Epidermal melanocyte (primary cell): ENCODE measurements at regions not wholly inside any gene's neighbourhood (a gene's known extent, or its start where the extent isn't known, plus 50 kb on each side); places are given as distances from the start of the nearest gene placed in this dataset.

ENCODE experiments used
- DNase-seq: peaks from one replicate; pipeline ENCODE4 v3.0.0; 2011; ENCODE audit warnings: low spot score; ENCODE audit not compliant: insufficient read length

- DNase-seq, result no peak
Measured at GRCh38 chr5:29307478-29307877, 1886.0 kb upstream of the CDH6 start.

- DNase-seq, result no peak
Measured at GRCh38 chr5:29304545-29304944, 1888.9 kb upstream of the CDH6 start.

- no peak for DNase-seq
Measured at GRCh38 chr5:29296548-29296947, 1896.9 kb upstream of the CDH6 start.

GRCh38 chr5:29277642-29278041, 1915.8 kb upstream of the CDH6 start:
- no peak for DNase-seq

GRCh38 chr5:29276371-29276770, 1917.1 kb upstream of the CDH6 start:
- DNase-seq, result no peak

- no peak for DNase-seq
Measured at GRCh38 chr5:29263915-29264351, 1929.6 kb upstream of the CDH6 start.

- no peak for DNase-seq
Measured at GRCh38 chr5:29262339-29263123, 1931.0 kb upstream of the CDH6 start.

- no peak for DNase-seq
Measured at GRCh38 chr5:29261213-29261612, 1932.3 kb upstream of the CDH6 start.

GRCh38 chr5:29252390-29252789, 1941.1 kb upstream of the CDH6 start:
- no peak for DNase-seq

GRCh38 chr5:29247346-29248028, 1946.0 kb upstream of the CDH6 start:
- DNase-seq, result no peak

GRCh38 chr5:29240379-29240778, 1953.1 kb upstream of the CDH6 start:
- DNase-seq, result no peak

GRCh38 chr5:29239606-29240005, 1953.9 kb upstream of the CDH6 start:
- no peak for DNase-seq

- no peak for DNase-seq
Measured at GRCh38 chr5:29238115-29238514, 1955.4 kb upstream of the CDH6 start.

- no peak for DNase-seq
Measured at GRCh38 chr5:29231154-29231553, 1962.3 kb upstream of the CDH6 start.

- DNase-seq, result no peak
Measured at GRCh38 chr5:29230591-29230990, 1962.9 kb upstream of the CDH6 start.

GRCh38 chr5:29229461-29229860, 1964.0 kb upstream of the CDH6 start:
- DNase-seq, result no peak

- DNase-seq, result no peak
Measured at GRCh38 chr5:29218138-29218537, 1975.3 kb upstream of the CDH6 start.

GRCh38 chr5:29214839-29215238, 1978.6 kb upstream of the CDH6 start:
- DNase-seq, result no peak

- DNase-seq, result no peak
Measured at GRCh38 chr5:29213475-29213874, 1980.0 kb upstream of the CDH6 start.

GRCh38 chr5:29208024-29208423, 1985.5 kb upstream of the CDH6 start:
- no peak for DNase-seq

GRCh38 chr5:29203049-29203448, 1990.4 kb upstream of the CDH6 start:
- DNase-seq, result no peak

- DNase-seq, result no peak
Measured at GRCh38 chr5:29197631-29198454, 1995.6 kb upstream of the CDH6 start.
